ENCODE measurements at regions not wholly inside any gene's neighbourhood (a gene's known extent, or its start where the extent isn't known, plus 50 kb on each side); places are given as distances from the start of the nearest gene placed in this dataset.
"Not testable (repeated sequence)": the region's sequence is repeated elsewhere in the genome, so short reads cannot be mapped to it uniquely, and the experiment has no call there.

- Mint-ChIP-seq H3K36me3 (no peaks in the 10 kb centered on the region), H3K9me3 (peaks cover 0 to 6% (median 2%) of the 10 kb centered on the region in 3 donors), H3K4me3 (no peak overlapping the region), H3K27me3 (peaks cover 4% of the 10 kb centered on the region), H3K27ac (no peak overlapping the region), H3K4me1 (no peaks in the 10 kb centered on the region)
Measured at GRCh38 chr11:101835506-101836063, 79.2 kb upstream of the CEP126 start.

- H3K9me3 Mint-ChIP-seq, H3K27ac Mint-ChIP-seq: not testable (repeated sequence)
Measured at GRCh38 chr11:101830475-101830874, 84.3 kb upstream of the CEP126 start.

GRCh38 chr11:101825531-101825930, 89.3 kb upstream of the CEP126 start:
- H3K4me3 Mint-ChIP-seq = no peak overlapping the region
- H3K27ac Mint-ChIP-seq = no peak overlapping the region
- no peaks in the 10 kb centered on the region for H3K9me3 Mint-ChIP-seq

More at GRCh38 chr11:101830475-101830874, 84.3 kb upstream of the CEP126 start:
- not testable (repeated sequence) for H3K4me3 Mint-ChIP-seq, H3K27me3 Mint-ChIP-seq, H3K36me3 Mint-ChIP-seq, H3K4me1 Mint-ChIP-seq

GRCh38 chr11:101817581-101817980, 97.2 kb upstream of the CEP126 start:
- no peak overlapping the region for H3K27ac Mint-ChIP-seq
- no peaks in the 10 kb centered on the region for H3K4me1 Mint-ChIP-seq
- peaks cover 0 to 3% (median 0%) of the 10 kb centered on the region in 3 donors for H3K9me3 Mint-ChIP-seq
- no peaks in the 10 kb centered on the region for H3K36me3 Mint-ChIP-seq
- H3K4me3 Mint-ChIP-seq = no peak overlapping the region
- H3K27me3 Mint-ChIP-seq = no peaks in the 10 kb centered on the region

More at GRCh38 chr11:101825531-101825930, 89.3 kb upstream of the CEP126 start:
- Mint-ChIP-seq H3K4me1 (no peaks in the 10 kb centered on the region), H3K27me3 (no peaks in the 10 kb centered on the region), H3K36me3 (no peaks in the 10 kb centered on the region)

GRCh38 chr11:101816613-101817012, 98.2 kb upstream of the CEP126 start:
- H3K36me3 Mint-ChIP-seq = peaks cover 3% of the 10 kb centered on the region
- no peak overlapping the region for H3K27ac Mint-ChIP-seq
- H3K27me3 Mint-ChIP-seq = no peaks in the 10 kb centered on the region
- H3K9me3 Mint-ChIP-seq = peaks cover 0 to 7% (median 0%) of the 10 kb centered on the region in 3 donors
- H3K4me3 Mint-ChIP-seq = no peak overlapping the region
- H3K4me1 Mint-ChIP-seq = no peaks in the 10 kb centered on the region

GRCh38 chr11:101812546-101812945, 102.3 kb upstream of the CEP126 start:
- no peaks in the 10 kb centered on the region for H3K4me1 Mint-ChIP-seq
- H3K4me3 Mint-ChIP-seq = no peak overlapping the region
- H3K27me3 Mint-ChIP-seq = no peaks in the 10 kb centered on the region
- peaks cover 3% of the 10 kb centered on the region for H3K36me3 Mint-ChIP-seq
- no peak overlapping the region for H3K27ac Mint-ChIP-seq
- peaks cover 0 to 12% (median 0%) of the 10 kb centered on the region in 3 donors for H3K9me3 Mint-ChIP-seq

GRCh38 chr11:101810546-101810945, 104.3 kb upstream of the CEP126 start:
- Mint-ChIP-seq H3K4me3 (no peak overlapping the region), H3K27ac (no peak overlapping the region), H3K36me3 (peaks cover 3% of the 10 kb centered on the region), H3K9me3 (peaks cover 0 to 12% (median 0%) of the 10 kb centered on the region in 3 donors), H3K27me3 (no peaks in the 10 kb centered on the region), H3K4me1 (no peaks in the 10 kb centered on the region)

- Mint-ChIP-seq H3K4me1 (no peaks in the 10 kb centered on the region), H3K9me3 (peaks cover 0 to 9% (median 0%) of the 10 kb centered on the region in 3 donors), H3K4me3 (no peak overlapping the region), H3K27ac (no peak overlapping the region), H3K27me3 (no peaks in the 10 kb centered on the region), H3K36me3 (peaks cover 3% of the 10 kb centered on the region)
Measured at GRCh38 chr11:101807531-101807930, 107.3 kb upstream of the CEP126 start.

GRCh38 chr11:101803651-101804050, 111.2 kb upstream of the CEP126 start:
- H3K27ac Mint-ChIP-seq = no peak overlapping the region
- H3K4me1 Mint-ChIP-seq = no peaks in the 10 kb centered on the region
- no peaks in the 10 kb centered on the region for H3K27me3 Mint-ChIP-seq
- H3K36me3 Mint-ChIP-seq = no peaks in the 10 kb centered on the region
- H3K4me3 Mint-ChIP-seq = no peak overlapping the region
- peaks cover 0 to 3% (median 0%) of the 10 kb centered on the region in 3 donors for H3K9me3 Mint-ChIP-seq

- Mint-ChIP-seq H3K4me3 (no peak overlapping the region), H3K27ac (no peak overlapping the region), H3K27me3 (peaks cover 3% of the 10 kb centered on the region)
Measured at GRCh38 chr11:101797335-101797734, 117.5 kb upstream of the CEP126 start.

GRCh38 chr11:101792814-101793213, 122.0 kb upstream of the CEP126 start:
- Mint-ChIP-seq H3K36me3 (peaks cover 4% of the 10 kb centered on the region), H3K4me1 (peaks cover 0 to 6% (median 0%) of the 10 kb centered on the region in 3 donors), H3K27ac (no peak overlapping the region), H3K9me3 (no peaks in the 10 kb centered on the region), H3K4me3 (no peak overlapping the region), H3K27me3 (peaks cover 5% of the 10 kb centered on the region)

More at GRCh38 chr11:101797335-101797734, 117.5 kb upstream of the CEP126 start:
- H3K9me3 Mint-ChIP-seq = peaks cover 0 to 2% (median 0%) of the 10 kb centered on the region in 3 donors
- peaks cover 0 to 3% (median 0%) of the 10 kb centered on the region in 3 donors for H3K4me1 Mint-ChIP-seq
- peaks cover 3% of the 10 kb centered on the region for H3K36me3 Mint-ChIP-seq

GRCh38 chr11:101786916-101787315, 127.9 kb upstream of the CEP126 start:
- Mint-ChIP-seq H3K27ac (no peak overlapping the region), H3K27me3 (peaks cover 2% of the 10 kb centered on the region), H3K4me1 (peaks cover 0 to 2% (median 0%) of the 10 kb centered on the region in 3 donors), H3K9me3 (peaks cover 2 to 23% (median 4%) of the 10 kb centered on the region in 3 donors), H3K36me3 (peaks cover 2% of the 10 kb centered on the region), H3K4me3 (no peak overlapping the region)

GRCh38 chr11:101786421-101786820, 128.4 kb upstream of the CEP126 start:
- Mint-ChIP-seq H3K4me3 (no peak overlapping the region), H3K36me3 (peaks cover 4% of the 10 kb centered on the region), H3K27ac (no peak overlapping the region), H3K9me3 (peaks cover 2 to 25% (median 9%) of the 10 kb centered on the region in 3 donors), H3K27me3 (peaks cover 2% of the 10 kb centered on the region), H3K4me1 (peaks cover 0 to 2% (median 0%) of the 10 kb centered on the region in 3 donors)

GRCh38 chr11:101779167-101779566, 135.6 kb upstream of the CEP126 start:
- not testable (repeated sequence) for H3K36me3 Mint-ChIP-seq, H3K27me3 Mint-ChIP-seq, H3K27ac Mint-ChIP-seq, H3K4me1 Mint-ChIP-seq, H3K4me3 Mint-ChIP-seq
- H3K9me3 Mint-ChIP-seq = peaks cover 2 to 43% (median 11%) of the 10 kb centered on the region in 3 donors

- H3K9me3 Mint-ChIP-seq = peaks cover 0 to 26% (median 9%) of the 10 kb centered on the region in 3 donors
- no peaks in the 10 kb centered on the region for H3K4me1 Mint-ChIP-seq
- no peaks in the 10 kb centered on the region for H3K27me3 Mint-ChIP-seq
- H3K27ac Mint-ChIP-seq = no peak overlapping the region
- peaks cover 3% of the 10 kb centered on the region for H3K36me3 Mint-ChIP-seq
- H3K4me3 Mint-ChIP-seq = no peak overlapping the region
Measured at GRCh38 chr11:101777476-101777875, 137.3 kb upstream of the CEP126 start.

GRCh38 chr11:101775033-101775432, 139.8 kb upstream of the CEP126 start:
- Mint-ChIP-seq H3K9me3 (peaks cover 0 to 17% (median under 1%) of the 10 kb centered on the region in 3 donors), H3K4me3 (no peak overlapping the region), H3K27me3 (no peaks in the 10 kb centered on the region), H3K4me1 (no peaks in the 10 kb centered on the region), H3K27ac (no peak overlapping the region), H3K36me3 (peaks cover 1% of the 10 kb centered on the region)
